HCT116 (cell line): ENCODE measurements at regions not wholly inside any gene's neighbourhood (a gene's known extent, or its start where the extent isn't known, plus 50 kb on each side); places are given as distances from the start of the nearest gene placed in this dataset.
A peak's percentile ranks its signal among the peaks of the same experiment; 100 is the strongest.

Experiments used
- ATAC-seq: fragments of 200-7000 bp; cut with Tn5 transposase; 2 replicates; pipeline ENCODE4 v1.9.1; 2020; ENCODE audit warnings: mild to moderate bottlenecking, moderate library complexity
- BruUV-seq: library from RNA; stranded (reverse); fragments of 400-500 nt; replicated peaks from 2 replicates; lab custom pipeline; 2021; lab: Mats Ljungman, UMichigan
- CTCF ChIA-PET: fragments of 300-600 bp; sonication (Branson Sonifier 250); formaldehyde crosslinking; loops from one replicate; lab custom pipeline; 2021; ENCODE audit warnings: antibody characterized with exemption; lab: Charles Lee
- POLR2A ChIA-PET: fragments of 300-600, 350-600 bp; sonication (Branson Sonifier 250); formaldehyde crosslinking; loops from one replicate; lab custom pipeline; 2021; ENCODE audit warnings: antibody characterized with exemption; lab: Charles Lee
- RAD21 ChIA-PET, 2 experiments: fragments of 300-600 bp; sonication (Branson Sonifier 250); formaldehyde crosslinking; loops; one replicate each; lab custom pipeline; 2023; ENCODE audit warnings: low total read pairs in 2 of 2; ENCODE audit not compliant: uncharacterized antibody in 2 of 2, unreplicated experiment in 2 of 2, low non-redundant PET in 1 of 2; lab: Charles Lee
- DNase-seq: peaks from one replicate; pipeline ENCODE4 v3.0.0-alpha.2; 2010; ENCODE audit warnings: low read depth, low spot score
- H2AFZ ChIP-seq: fragments of 200-600 bp; shearing (Covaris generic), sonication (generic); 2 replicates; pipeline ENCODE4 v1.6.1; 2017; ENCODE audit warnings: low read depth, mixed run types, mixed read lengths, antibody characterized with exemption, low read length; ENCODE audit not compliant: poor library complexity, severe bottlenecking
- H3K27ac ChIP-seq: 2 replicates; pipeline ENCODE4 v1.5.1; 2012; ENCODE audit warnings: low read depth, low read length
- H3K27me3 ChIP-seq: fragments of 200-600 bp; sonication (generic); 2 replicates; pipeline ENCODE4 v1.6.1; 2016; ENCODE audit warnings: mixed run types, low read length, mixed read lengths; ENCODE audit not compliant: insufficient read depth
- H3K36me3 ChIP-seq, 2 experiments: fragments of 200-500 bp in 1 of 2; fragments of 200-600 bp in 1 of 2; sonication (Bioruptor generic) in 1 of 2; sonication (generic) in 1 of 2; 2 replicates each; pipeline versions ENCODE4 v1.5.1 to v1.6.1; 2014 to 2016; ENCODE audit warnings: low read length in 2 of 2, inconsistent platforms in 1 of 2, mixed read lengths in 1 of 2, mixed run types in 1 of 2; ENCODE audit not compliant: insufficient read depth in 2 of 2, control insufficient read depth in 1 of 2
- H3K4me1 ChIP-seq, 2 experiments: fragments of 200-600 bp in 1 of 2; sonication (generic) in 1 of 2; 2 replicates each; pipeline versions ENCODE4 v1.5.1 to v1.6.1; 2012 to 2017; ENCODE audit warnings: low read length in 2 of 2, inconsistent platforms in 1 of 2, mild to moderate bottlenecking in 1 of 2, mixed read lengths in 1 of 2, mixed run types in 1 of 2, moderate library complexity in 1 of 2; ENCODE audit not compliant: insufficient read depth in 2 of 2, control insufficient read depth in 1 of 2
- H3K4me2 ChIP-seq: fragments of 200-600 bp; sonication (generic); 2 replicates; pipeline ENCODE4 v1.6.1; 2017; ENCODE audit warnings: mixed run types, low read length, mixed read lengths
- H3K4me3 ChIP-seq, 2 experiments: fragments of 200-600 bp in 1 of 2; sonication (generic) in 1 of 2; replicated peaks in 1 of 2; 2 replicates each; pipeline ENCODE4 v1.5.1; 2011 to 2016; ENCODE audit warnings: low read length in 2 of 2, control low read depth in 1 of 2, low read depth in 1 of 2, mild to moderate bottlenecking in 1 of 2, mixed read lengths in 1 of 2, mixed run types in 1 of 2
- H3K79me2 ChIP-seq: fragments of 200-600 bp; sonication (generic); 2 replicates; pipeline ENCODE4 v1.6.1; 2017; ENCODE audit warnings: mild to moderate bottlenecking, mixed run types, low read length, moderate library complexity, mixed read lengths; ENCODE audit not compliant: insufficient read depth
- H3K9ac ChIP-seq: fragments of 200-600 bp; sonication (generic); 2 replicates; pipeline ENCODE4 v1.6.1; 2016; ENCODE audit warnings: low read length, mixed read lengths
- H3K9me2 ChIP-seq: fragments of 200-600 bp; sonication (generic), shearing (Covaris generic); 2 replicates; pipeline ENCODE4 v1.6.1; 2017; ENCODE audit warnings: mixed run types, mild to moderate bottlenecking, moderate library complexity; ENCODE audit not compliant: insufficient read depth
- H3K9me3 ChIP-seq, 2 experiments: fragments of 200-500 bp in 1 of 2; fragments of 200-600 bp in 1 of 2; sonication (Bioruptor generic) in 1 of 2; sonication (generic) in 1 of 2; 2 replicates each; pipeline ENCODE4 v1.6.1; 2014 to 2017; ENCODE audit warnings: low read length in 2 of 2, mixed read lengths in 2 of 2, inconsistent platforms in 1 of 2, low read depth in 1 of 2, mild to moderate bottlenecking in 1 of 2, mixed run types in 1 of 2, moderate library complexity in 1 of 2; ENCODE audit not compliant: control insufficient read depth in 1 of 2, insufficient read depth in 1 of 2
- H4K20me1 ChIP-seq: fragments of 200-600 bp; sonication (generic), shearing (Covaris generic); 2 replicates; pipeline ENCODE4 v1.6.1; 2017; ENCODE audit warnings: mixed run types, mild to moderate bottlenecking, moderate library complexity; ENCODE audit not compliant: insufficient read depth
- CBX3 ChIP-seq: IDR thresholded peaks from 2 replicates; pipeline ENCODE4 v1.6.1; 2012; ENCODE audit warnings: low read depth
- CEBPB ChIP-seq: IDR thresholded peaks from 2 replicates; pipeline ENCODE4 v1.6.1; 2012; ENCODE audit warnings: low read depth
- CTCF ChIP-seq, 3 experiments: fragments of 200-600 bp in 1 of 3; sonication (generic) in 1 of 3; IDR thresholded peaks in 2 of 3; conservative IDR thresholded peaks in 1 of 3; 2 replicates each; pipeline ENCODE4 v1.5.1; 2012 to 2017; ENCODE audit warnings: low read depth in 2 of 3, low read length in 2 of 3, antibody characterized with exemption in 1 of 3, borderline replicate concordance in 1 of 3, control low read depth in 1 of 3, mild to moderate bottlenecking in 1 of 3, mixed read lengths in 1 of 3, mixed run types in 1 of 3, moderate library complexity in 1 of 3; ENCODE audit not compliant: insufficient read depth in 1 of 3
- EGR1 ChIP-seq: IDR thresholded peaks from 2 replicates; pipeline ENCODE4 v1.6.1; 2012; ENCODE audit warnings: low read depth
- ELF1 ChIP-seq: IDR thresholded peaks from 2 replicates; pipeline ENCODE4 v1.6.1; 2012; ENCODE audit warnings: low read depth, borderline replicate concordance
- EZH2 ChIP-seq: fragments of 200-600 bp; sonication (generic); IDR thresholded peaks from 2 replicates; pipeline ENCODE4 v1.6.1; 2017; ENCODE audit warnings: antibody characterized with exemption, mixed run types
- EZH2phosphoT487 ChIP-seq: fragments of 200-600 bp; IDR thresholded peaks from 2 replicates; pipeline ENCODE4 v1.6.1; 2018; ENCODE audit warnings: antibody characterized with exemption, borderline replicate concordance
- FOSL1 ChIP-seq: IDR thresholded peaks from 2 replicates; pipeline ENCODE4 v1.6.1; 2012; ENCODE audit warnings: low read depth
- POLR2A ChIP-seq: IDR thresholded peaks from 2 replicates; pipeline ENCODE4 v1.7.0; 2011; ENCODE audit warnings: borderline replicate concordance; ENCODE audit not compliant: insufficient read depth, insufficient read length; ENCODE audit errors: extremely low read depth
- POLR2AphosphoS5 ChIP-seq: IDR thresholded peaks from 2 replicates; pipeline ENCODE4 v1.6.1; 2011; ENCODE audit warnings: mild to moderate bottlenecking, low read depth, low read length, moderate library complexity
- RAD21 ChIP-seq: IDR thresholded peaks from 2 replicates; pipeline ENCODE4 v1.6.1; 2012; ENCODE audit warnings: low read depth, mild to moderate bottlenecking
- REST ChIP-seq: IDR thresholded peaks from 2 replicates; pipeline ENCODE4 v1.6.1; 2012; ENCODE audit warnings: low read depth
- SIN3A ChIP-seq: IDR thresholded peaks from 2 replicates; pipeline ENCODE4 v1.6.1; 2012; ENCODE audit warnings: low read depth
- SP1 ChIP-seq: IDR thresholded peaks from 2 replicates; pipeline ENCODE4 v1.6.1; 2012; ENCODE audit warnings: low read depth
- SRF ChIP-seq: IDR thresholded peaks from 2 replicates; pipeline ENCODE4 v1.6.1; 2012; ENCODE audit warnings: low read depth
- YY1 ChIP-seq: IDR thresholded peaks from 2 replicates; pipeline ENCODE4 v1.6.1; 2011; ENCODE audit warnings: low read length, low read depth, moderate library complexity, mild to moderate bottlenecking; ENCODE audit not compliant: insufficient replicate concordance; ENCODE audit errors: extremely low read depth
- ZBTB33 ChIP-seq: IDR thresholded peaks from 2 replicates; pipeline ENCODE4 v1.6.1; 2011; ENCODE audit warnings: mild to moderate bottlenecking, low read length, moderate library complexity; ENCODE audit not compliant: insufficient replicate concordance; ENCODE audit errors: extremely low read depth
- ZFX ChIP-seq: fragments of 450-650 bp; IDR thresholded peaks from 2 replicates; pipeline ENCODE4 v1.6.1; 2017
- ZNF274 ChIP-seq: fragments of 200-500 bp; sonication (Bioruptor generic); IDR thresholded peaks from 2 replicates; pipeline ENCODE4 v1.6.1; 2014; ENCODE audit warnings: mild to moderate bottlenecking, low read depth, low read length, inconsistent platforms
- intact Hi-C: fragments of 100-400 bp; cut with micrococcal nuclease; formaldehyde crosslinking; loops from 2 replicates; pipeline ENCODE4 v1.10.0; 2022
- TF ChIP-seq, protein P1 (sequence below): IDR thresholded peaks from 2 replicates; pipeline ENCODE4 v1.6.1; 2012
- TF ChIP-seq, protein P2 (sequence below): IDR thresholded peaks from 2 replicates; pipeline ENCODE4 v1.6.1; 2012

GRCh38 chr2:226023383-226023782, 623.9 kb downstream of the NYAP2 start:
- Histone ChIP-seq H3K4me2 (no peak overlapping the region), H3K9me2 (no peaks in the 10 kb centered on the region), H3K36me3 (peaks cover 0 to 6% of the 10 kb centered on the region in 2 experiments; a peak in 1 of 4 replicates), H3K27me3 (no peaks in the 10 kb centered on the region), H3K4me1 (peaks cover 10 to 12% of the 10 kb centered on the region in 2 experiments; a peak in 3 of 4 replicates), H3K79me2 (no peaks in the 10 kb centered on the region), H3K4me3 (no peak overlapping the region), H3K9ac (no peak overlapping the region), H2AFZ (no peak overlapping the region), H4K20me1 (no peaks in the 10 kb centered on the region), H3K27ac (peak overlapping the region; percentile 53), H3K9me3 (peaks cover 0 to 4% of the 10 kb centered on the region in 2 experiments; a peak in 1 of 4 replicates)
- ChIA-PET POLR2A (interaction anchor here (1.6 kb wide), 1 partner anchor 35 kb away, joined by 4 read pairs; no protein-coding TSS in a partner anchor), CTCF (no interaction called here), RAD21 (no interaction called here)
- no TSS peak for BruUV-seq
- DNase-seq (peak; percentile 36), ATAC-seq (peak; percentile 88)
- intact Hi-C loops: no loop called here
- no peak for TF ChIP-seq EZH2phosphoT487
- TF ChIP-seq, protein P1, sequence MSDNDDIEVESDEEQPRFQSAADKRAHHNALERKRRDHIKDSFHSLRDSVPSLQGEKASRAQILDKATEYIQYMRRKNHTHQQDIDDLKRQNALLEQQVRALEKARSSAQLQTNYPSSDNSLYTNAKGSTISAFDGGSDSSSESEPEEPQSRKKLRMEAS: 0 out of 2 replicates have a peak, but pooled peaks have one; percentile 13
- no peak for TF ChIP-seq REST
- TF ChIP-seq SIN3A: no peak
- TF ChIP-seq ZFX: no peak
- no peak for TF ChIP-seq EZH2
- no peak for TF ChIP-seq POLR2A
- TF ChIP-seq ZBTB33: no peak
- TF ChIP-seq RAD21: peak; percentile 59
- no peak for TF ChIP-seq POLR2AphosphoS5
- peak; percentile 9 to 54 (median 37); a peak in 4 of 6 replicates for TF ChIP-seq CTCF (IDR thresholded peaks at IDR 0.05 in 2 of 3, conservative IDR thresholded peaks at IDR 0.05 in 1 of 3; ENCODE audit: borderline replicate concordance in 1 of 3, insufficient read depth in 1 of 3, low read depth in 2 of 3, low read length in 2 of 3)
- TF ChIP-seq CBX3: peak; percentile 71; the same call in 1 of the 2 replicates
- TF ChIP-seq YY1: no peak
- TF ChIP-seq ZNF274: no peak
- TF ChIP-seq, protein P2, sequence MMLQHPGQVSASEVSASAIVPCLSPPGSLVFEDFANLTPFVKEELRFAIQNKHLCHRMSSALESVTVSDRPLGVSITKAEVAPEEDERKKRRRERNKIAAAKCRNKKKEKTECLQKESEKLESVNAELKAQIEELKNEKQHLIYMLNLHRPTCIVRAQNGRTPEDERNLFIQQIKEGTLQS: no peak
- no peak for TF ChIP-seq SRF
- no peak for TF ChIP-seq ELF1
- no peak for TF ChIP-seq EGR1
- TF ChIP-seq CEBPB: no peak
- TF ChIP-seq SP1: no peak
- no peak for TF ChIP-seq FOSL1
